Glomerular visceral epithelial cell (primary cell): ENCODE measurements at regions not wholly inside any gene's neighbourhood (a gene's known extent, or its start where the extent isn't known, plus 50 kb on each side); places are given as distances from the start of the nearest gene placed in this dataset.

Experiments
- DNase-seq: peaks from one replicate; pipeline ENCODE4 v3.0.0-alpha.2; 2016; ENCODE audit errors: extremely low spot score

GRCh38 chr15:31151301-31152233 lies 50.0 kb upstream of the TRPM1 start:
- no peak for DNase-seq

DNA sequence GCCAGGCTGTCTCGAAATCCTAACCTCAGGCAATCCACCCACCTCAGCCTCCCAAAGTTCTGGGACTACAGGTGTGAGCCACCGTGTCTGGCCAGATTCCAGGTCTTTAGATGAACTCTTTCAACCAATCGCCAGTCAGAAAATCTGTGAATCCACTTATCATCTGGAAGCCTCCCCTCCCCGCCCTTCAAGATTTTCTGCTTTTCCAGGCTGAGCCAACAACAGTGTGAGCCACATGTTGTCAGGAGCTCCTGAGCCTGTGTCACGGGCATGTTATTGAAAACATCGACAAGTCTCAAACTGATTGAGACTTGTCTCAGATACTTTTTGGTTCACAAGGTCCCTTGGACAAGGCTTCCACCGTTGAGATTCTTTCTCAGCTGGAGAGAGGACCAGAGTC lies 52.0 kb upstream of the TRPM1 start:
- no peak for DNase-seq

DNA sequence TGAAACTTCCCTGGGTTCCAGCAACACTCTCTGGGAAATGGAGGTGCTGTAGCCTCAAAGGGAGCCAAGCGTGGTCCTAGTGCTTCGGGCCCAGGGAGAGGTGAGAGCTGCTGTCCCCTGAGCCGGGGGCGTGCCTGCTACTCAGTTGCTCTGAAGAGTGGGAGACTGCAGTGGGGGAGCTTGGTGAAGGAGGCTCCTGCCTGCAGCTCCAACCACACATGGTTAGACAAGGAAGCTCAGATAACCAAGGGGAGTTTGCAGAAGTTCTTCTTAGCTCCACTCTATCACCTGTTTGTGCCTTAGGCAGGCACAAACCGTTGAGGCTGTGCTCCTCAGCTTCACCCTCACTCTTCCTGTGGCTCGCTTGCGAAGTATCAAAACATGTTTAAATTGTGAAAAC lies 53.6 kb upstream of the TRPM1 start:
- DNase-seq, result no peak

DNA sequence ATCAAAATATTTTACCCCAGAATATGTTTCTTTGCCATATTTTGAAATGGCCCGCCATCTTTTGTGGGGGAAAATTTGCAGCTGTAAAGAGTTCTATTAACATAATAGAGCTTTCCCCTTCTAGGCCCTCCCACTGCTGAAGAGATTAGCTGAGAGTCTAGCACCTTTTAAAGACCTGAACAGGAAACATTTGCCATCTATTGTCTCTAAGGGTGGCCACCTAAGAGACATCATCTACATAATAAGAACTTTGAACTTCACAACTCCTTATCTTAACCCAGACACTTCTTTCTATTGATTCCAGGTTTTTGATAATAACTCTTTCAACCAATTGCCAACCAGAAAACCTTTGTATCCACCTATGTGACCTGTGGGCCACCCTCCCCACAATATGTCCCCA lies 54.7 kb upstream of the TRPM1 start:
- DNase-seq, result no peak

- DNase-seq, result no peak
Measured at GRCh38 chr15:31156808-31157207, 55.3 kb upstream of the TRPM1 start.

GRCh38 chr15:31157644-31158069 lies 56.1 kb upstream of the TRPM1 start:
- DNase-seq, result no peak

GRCh38 chr15:31158858-31159569 lies 57.5 kb upstream of the TRPM1 start:
- DNase-seq, result no peak

- DNase-seq, result no peak
Measured at GRCh38 chr15:31159837-31160236, 58.3 kb upstream of the TRPM1 start.

DNA sequence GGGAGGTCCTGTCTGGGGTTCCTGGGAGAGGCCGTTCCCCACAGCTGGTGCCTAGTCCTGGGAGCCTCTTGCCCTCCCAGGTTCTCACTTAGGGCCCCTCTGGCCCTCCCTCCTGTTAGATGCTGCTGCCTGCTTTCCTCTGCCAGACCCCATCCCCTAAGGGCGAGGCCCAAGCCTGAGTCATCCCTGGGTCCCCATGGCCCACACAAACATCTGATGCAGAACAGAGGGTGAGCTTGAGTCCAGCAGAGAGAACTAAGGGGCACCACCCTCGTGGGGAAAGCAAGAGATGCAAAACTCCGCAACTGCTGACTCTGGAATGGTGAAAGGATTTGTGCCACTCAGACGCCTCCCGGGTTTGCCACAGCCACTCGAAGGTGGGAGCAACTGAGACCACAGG lies 58.8 kb upstream of the TRPM1 start:
- no peak for DNase-seq

DNA sequence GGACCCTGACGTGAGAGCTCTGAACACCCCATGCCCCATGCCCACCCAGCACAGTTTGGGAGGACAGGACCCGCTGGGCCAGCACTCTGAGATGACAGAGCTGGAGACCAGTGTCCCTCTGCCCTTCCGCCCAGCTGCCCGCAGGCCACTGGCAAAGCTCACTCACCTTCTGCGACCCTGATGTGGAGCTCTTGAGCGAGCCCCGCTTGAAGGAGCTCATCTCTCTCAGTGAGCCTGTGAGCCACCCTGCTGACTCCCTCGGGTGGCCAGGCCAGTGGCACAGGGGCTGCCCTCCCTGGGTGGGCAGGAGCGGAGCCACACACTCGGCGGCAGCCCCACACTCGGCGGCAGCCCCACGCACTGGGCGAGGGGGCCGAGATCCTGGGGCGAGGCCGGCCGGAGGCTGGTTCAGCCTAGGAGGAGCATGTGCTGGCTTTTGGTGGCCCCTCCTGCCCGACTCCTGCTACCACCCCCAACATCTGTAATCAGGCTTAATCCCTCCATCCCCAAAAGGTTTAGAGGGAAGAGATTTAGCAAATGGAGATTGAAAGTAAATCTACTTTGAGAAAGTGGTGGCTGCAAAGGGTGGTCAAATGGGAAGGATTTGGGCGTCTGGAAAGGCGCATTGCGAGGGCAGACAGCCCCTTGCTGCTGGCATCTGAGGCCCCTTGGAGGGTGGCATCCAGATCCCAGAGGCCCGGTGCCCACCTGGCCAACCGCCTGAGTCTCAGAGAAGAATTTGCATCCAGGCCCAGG lies 59.4 kb upstream of the TRPM1 start:
- DNase-seq, result no peak

GRCh38 chr15:31161951-31162350 lies 60.4 kb upstream of the TRPM1 start:
- DNase-seq, result no peak

- no peak for DNase-seq
Measured at GRCh38 chr15:31162721-31163510, 61.4 kb upstream of the TRPM1 start.

GRCh38 chr15:31163769-31164572 lies 62.4 kb upstream of the TRPM1 start:
- no peak for DNase-seq

DNA sequence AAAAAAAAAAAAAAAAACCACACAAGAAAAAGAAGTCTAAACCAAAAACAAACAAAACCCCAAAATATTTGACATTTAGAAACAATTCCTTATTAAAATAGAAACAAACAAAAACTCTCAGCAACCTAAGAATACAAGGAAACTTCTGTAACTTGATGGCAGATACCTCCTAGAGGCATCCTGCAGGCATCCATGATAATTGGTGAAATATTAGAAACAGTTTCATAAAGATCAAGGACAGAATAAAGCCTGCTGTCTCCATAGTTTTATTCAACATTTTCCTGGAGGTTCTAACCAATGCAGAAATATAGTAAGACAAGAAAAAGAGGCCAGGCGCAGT lies 63.0 kb upstream of the TRPM1 start:
- DNase-seq, result no peak

DNA sequence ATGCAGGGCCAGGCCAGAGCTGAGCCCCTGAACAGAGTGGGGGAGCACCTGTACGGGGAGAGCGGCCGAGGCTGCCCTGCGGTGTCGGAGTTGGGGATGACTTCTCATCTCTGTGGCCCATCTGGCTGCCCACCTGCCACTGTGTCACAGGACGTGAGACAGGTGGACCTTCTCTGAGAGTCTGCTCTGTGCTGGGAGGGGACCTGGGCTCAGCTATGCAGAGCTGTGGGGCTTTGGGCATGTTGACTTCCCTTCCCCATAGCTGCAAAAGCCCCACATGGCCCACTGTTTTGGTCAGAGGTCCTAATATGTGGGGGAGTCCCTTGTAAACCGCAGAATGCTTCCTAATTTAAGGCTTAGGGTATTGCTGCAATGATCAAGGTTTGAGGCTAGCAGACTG lies 68.0 kb upstream of the TRPM1 start:
- DNase-seq, result no peak

DNA sequence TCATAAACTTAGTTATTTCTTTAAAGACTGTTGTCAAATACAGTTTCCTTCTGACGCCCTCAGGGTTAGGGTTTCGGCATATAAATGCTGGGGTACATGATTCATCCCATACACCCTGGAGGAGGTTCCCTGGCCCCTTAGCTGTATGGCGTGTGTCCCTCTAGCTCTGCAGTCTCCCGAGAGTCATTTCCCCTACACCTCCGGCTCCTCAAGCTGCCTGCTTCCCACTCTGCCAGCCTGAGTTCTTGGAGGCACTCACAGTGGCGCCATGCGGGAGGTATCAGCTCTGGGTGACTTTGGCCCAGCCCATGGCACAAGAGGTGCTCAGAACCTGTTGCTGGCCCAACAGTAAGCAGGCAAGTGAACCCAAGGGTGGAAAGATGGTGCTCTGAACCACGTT lies 70.2 kb upstream of the TRPM1 start:
- DNase-seq, result no peak

DNA sequence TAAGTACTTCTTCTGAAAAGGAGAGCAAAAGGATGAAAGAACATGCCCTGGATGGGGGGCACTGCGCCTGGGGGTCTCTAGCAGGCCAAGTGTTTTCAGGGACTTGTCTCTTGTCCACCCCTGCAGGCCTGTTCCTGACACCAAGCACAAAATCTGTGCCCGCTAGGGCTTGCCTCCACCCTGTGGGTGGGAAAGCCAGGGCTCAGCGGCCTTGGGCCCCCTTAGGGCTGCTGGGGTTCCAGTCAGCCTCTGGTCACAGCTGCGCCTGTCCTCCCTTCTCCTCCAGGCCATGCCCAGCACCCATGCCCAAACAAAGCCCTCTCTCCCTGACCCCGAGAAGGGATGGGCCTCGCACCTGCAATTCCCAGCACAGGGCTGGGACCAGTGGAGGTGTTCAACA lies 71.1 kb upstream of the TRPM1 start:
- no peak for DNase-seq

- DNase-seq, result no peak
Measured at GRCh38 chr15:31173790-31174450, 72.4 kb upstream of the TRPM1 start.

GRCh38 chr15:31175484-31175883 lies 74.0 kb upstream of the TRPM1 start:
- no peak for DNase-seq

GRCh38 chr15:31177951-31178350 lies 76.4 kb upstream of the TRPM1 start:
- no peak for DNase-seq
